GM12891 (cell line): ENCODE measurements at regions not wholly inside any gene's neighbourhood (a gene's known extent, or its start where the extent isn't known, plus 50 kb on each side); places are given as distances from the start of the nearest gene placed in this dataset.
"Not testable (repeated sequence)": the region's sequence is repeated elsewhere in the genome, so short reads cannot be mapped to it uniquely, and the experiment has no call there.

Source experiments
- DNase-seq: peaks from one replicate; pipeline ENCODE4 v3.0.0; 2011; ENCODE audit warnings: low spot score; ENCODE audit not compliant: insufficient read length
- FAIRE-seq: peaks from 2 replicates; lab custom pipeline; 2011; peaks lifted over from hg19 to GRCh38; lab: Jason Lieb, UNC
- PAX5 ChIP-seq: IDR thresholded peaks from 2 replicates; pipeline ENCODE4 v1.6.1; 2011; ENCODE audit warnings: low read length, moderate library complexity, mild to moderate bottlenecking; ENCODE audit not compliant: insufficient read depth, severe bottlenecking
- POLR2A ChIP-seq: IDR thresholded peaks from 2 replicates; pipeline ENCODE4 v1.6.1; 2011; ENCODE audit warnings: low read depth, low read length, control low read depth
- POLR2AphosphoS5 ChIP-seq: IDR thresholded peaks from 2 replicates; pipeline ENCODE4 v1.6.1; 2011; ENCODE audit warnings: low read depth, low read length, control low read depth
- POU2F2 ChIP-seq: IDR thresholded peaks from 2 replicates; pipeline ENCODE4 v1.6.1; 2011; ENCODE audit warnings: low read depth, mild to moderate bottlenecking, control low read depth, low read length, moderate library complexity
- SPI1 ChIP-seq: IDR thresholded peaks from 2 replicates; pipeline ENCODE4 v1.6.1; 2011; ENCODE audit warnings: low read depth, low read length, control low read depth
- TAF1 ChIP-seq: IDR thresholded peaks from 2 replicates; pipeline ENCODE4 v1.6.1; 2011; ENCODE audit warnings: low read depth, low read length, control low read depth

DNA sequence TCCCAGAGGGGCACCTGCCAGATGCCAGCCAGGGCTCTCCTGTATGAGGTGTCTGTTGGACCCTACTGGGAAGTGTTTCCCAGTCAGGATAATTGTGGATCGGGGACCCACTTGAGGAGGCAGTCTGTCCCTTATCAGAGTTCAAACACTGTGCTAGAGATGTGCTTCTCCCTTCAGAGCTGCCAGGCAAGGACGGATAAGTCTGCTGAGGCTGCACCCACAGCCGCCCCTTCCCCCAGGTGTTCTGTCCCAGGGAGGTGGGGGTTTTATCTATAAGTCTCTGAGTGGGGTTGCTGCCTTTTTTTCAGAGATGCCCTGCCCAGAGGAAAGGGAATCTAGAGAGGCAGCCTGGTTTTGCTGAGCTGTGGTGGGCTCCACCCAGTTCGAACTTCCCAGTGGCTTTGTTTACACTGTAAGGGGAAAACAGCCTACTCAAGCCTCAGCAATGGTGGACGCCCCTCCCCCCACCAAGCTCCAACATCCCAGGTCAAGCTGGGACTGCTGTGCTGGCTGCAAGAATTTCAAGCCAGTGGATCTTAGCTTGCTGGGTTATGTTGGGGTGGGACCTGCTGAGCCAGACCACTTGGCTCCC is 324.0 kb upstream of the SETBP1 start:
- no peak for TF ChIP-seq SPI1
- TF ChIP-seq POU2F2 = no peak
- no peak for TF ChIP-seq TAF1
- TF ChIP-seq POLR2AphosphoS5 = no peak
- no peak for TF ChIP-seq POLR2A
- TF ChIP-seq PAX5 = no peak
- no peak for FAIRE-seq

DNA sequence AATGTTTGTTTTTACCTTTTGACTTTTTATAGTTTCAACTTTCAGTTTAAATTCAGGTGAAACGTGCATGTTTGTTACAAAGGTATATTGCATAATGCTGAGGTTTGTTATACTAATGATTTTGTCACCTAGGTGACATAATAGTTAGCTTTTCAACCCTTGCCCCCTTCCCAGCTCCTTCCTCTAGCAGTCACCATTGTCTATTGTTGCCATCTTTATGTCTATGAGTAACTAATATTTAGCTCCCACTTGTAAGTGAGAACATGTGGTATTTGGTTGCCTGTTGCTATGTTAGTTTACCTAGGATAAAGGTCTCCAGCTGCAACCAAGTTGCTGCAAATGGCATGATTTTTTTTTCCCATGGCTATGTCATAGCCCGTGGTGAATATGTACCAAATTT is 322.3 kb upstream of the SETBP1 start:
- DNase-seq = no peak
- no peak for TF ChIP-seq POLR2AphosphoS5
- no peak for TF ChIP-seq TAF1
- no peak for TF ChIP-seq SPI1
- no peak for TF ChIP-seq POLR2A
- no peak for TF ChIP-seq POU2F2
- FAIRE-seq = no peak

More for the DNA sequence above, 324.0 kb upstream of the SETBP1 start:
- DNase-seq = no peak

DNA sequence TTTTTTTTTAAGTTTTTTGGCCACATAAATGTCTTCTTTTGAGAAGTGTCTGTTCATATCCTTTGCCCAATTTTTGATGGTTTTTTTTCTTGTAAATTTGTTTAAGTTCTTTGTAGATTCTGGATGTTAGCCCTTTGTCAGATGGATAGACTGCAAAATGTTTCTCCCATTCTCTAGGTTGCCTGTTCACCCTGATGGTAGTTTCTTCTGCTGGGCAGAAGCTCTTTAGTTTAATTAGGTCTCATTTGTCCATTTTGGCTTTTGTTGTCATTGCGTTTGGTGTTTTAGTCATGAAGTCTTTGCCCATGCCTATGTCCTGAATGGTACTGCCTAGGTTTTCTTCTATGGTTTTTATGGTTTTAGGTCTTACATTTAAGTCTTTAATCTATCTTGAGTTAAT is 320.9 kb upstream of the SETBP1 start:
- not testable (repeated sequence) for FAIRE-seq, DNase-seq

DNA sequence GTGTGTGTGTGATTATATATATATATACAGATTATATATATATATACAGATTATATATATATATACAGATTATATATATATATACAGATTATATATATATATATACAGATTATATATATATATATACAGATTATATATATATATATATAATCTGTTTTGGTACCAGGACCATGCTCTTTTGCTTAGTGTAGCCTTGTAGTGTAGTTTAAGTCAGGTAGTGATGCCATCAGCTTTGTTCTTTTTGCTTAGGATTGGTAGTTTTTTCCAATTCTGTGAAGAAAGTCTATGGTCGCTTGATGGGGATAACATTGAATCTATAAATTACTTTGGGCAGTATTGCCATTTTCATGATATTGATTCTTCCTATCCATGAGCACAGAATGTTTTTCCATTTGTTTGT is 318.5 kb upstream of the SETBP1 start:
- not testable (repeated sequence) for FAIRE-seq, DNase-seq

DNA sequence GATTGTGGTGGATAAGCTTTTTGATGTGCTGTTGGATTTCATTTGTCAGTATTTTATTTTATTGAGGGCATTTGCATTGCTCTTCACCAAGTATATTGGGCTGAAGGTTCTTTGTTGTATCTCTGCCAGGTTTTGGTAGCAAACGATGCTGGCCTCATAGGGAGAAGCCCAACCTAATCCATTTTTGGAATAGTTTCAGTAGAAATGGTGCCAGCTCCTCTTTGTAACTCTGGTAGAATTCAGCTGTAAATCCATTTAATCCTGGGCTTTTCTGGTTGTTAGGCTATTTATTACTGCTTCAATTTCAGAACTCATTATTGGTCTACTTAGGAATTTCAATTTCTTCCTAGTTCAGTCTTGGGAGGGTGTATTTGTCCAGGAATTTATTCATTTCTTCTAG is 309.8 kb upstream of the SETBP1 start:
- DNase-seq (no peak), FAIRE-seq (no peak)
- TF ChIP-seq POU2F2 = no peak
- no peak for TF ChIP-seq POLR2AphosphoS5
- no peak for TF ChIP-seq PAX5
- no peak for TF ChIP-seq POLR2A

DNA sequence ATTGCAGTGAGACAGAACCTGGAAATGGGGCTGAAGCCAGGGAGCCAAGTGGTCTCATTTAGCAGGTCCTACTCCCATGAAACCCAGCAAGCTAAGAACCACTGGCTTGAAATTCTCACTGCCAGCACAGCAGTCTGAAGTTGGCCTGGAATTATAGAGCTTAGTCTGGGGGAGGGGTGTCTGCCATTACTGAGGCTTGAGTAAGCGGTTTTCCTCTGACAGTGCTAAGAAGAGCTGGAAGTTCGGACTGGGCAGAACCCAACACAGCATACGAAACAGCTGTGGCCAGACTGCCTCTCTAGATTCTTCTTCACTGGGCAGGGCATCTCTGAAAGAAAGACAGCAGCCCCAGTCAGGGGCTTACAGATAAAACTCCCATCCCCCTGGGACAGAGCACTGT is 305.7 kb upstream of the SETBP1 start:
- no peak for FAIRE-seq

DNA sequence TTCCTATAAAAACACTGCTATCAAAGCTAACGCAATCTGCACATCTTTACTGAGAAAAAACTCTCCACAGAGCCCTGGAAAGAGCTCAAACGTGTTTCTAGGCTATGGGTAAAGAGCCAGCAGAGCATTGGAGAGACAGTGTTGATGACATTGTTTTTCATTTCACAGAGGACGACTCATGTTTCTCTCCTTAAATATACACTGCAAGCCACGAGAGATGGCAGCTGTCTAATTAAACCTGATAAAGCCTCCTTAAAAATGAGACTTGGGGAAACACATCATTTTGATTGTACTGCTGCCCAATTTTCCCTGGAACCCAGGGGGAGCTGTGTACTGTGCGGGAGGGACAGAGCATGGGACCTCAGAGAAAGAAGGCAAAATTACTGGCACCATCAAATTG is 294.3 kb upstream of the SETBP1 start:
- FAIRE-seq (no peak), DNase-seq (no peak)
- TF ChIP-seq POLR2A (no peak), POU2F2 (no peak), PAX5 (no peak), POLR2AphosphoS5 (no peak), TAF1 (no peak), SPI1 (no peak)

More for the DNA sequence above, 305.7 kb upstream of the SETBP1 start:
- no peak for DNase-seq
- no peak for TF ChIP-seq TAF1
- no peak for TF ChIP-seq SPI1
- TF ChIP-seq POLR2A = no peak
- no peak for TF ChIP-seq POU2F2
- no peak for TF ChIP-seq PAX5
- TF ChIP-seq POLR2AphosphoS5 = no peak

DNA sequence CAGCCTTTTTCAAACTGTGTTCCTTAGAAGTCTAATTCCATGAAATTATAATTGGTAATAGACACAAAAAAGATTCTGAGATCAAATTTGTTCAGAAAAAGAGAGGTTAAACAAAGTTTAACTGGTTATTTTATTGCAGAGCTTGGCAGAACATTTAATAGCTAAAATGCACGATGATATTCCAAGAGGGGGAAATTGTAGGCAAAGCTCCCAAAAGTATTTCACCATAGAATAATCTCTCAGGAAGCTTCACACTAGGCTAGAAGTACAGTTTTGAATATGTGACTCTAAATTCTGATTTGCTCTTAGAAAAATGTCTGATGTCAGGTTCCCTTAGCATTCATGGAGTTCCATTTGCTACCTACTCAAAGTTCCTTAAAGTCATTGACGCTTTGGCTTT is 292.4 kb upstream of the SETBP1 start:
- TF ChIP-seq POLR2AphosphoS5 (no peak), SPI1 (no peak), TAF1 (no peak), POLR2A (no peak), POU2F2 (no peak), PAX5 (no peak)
- DNase-seq = no peak
- FAIRE-seq = no peak

DNA sequence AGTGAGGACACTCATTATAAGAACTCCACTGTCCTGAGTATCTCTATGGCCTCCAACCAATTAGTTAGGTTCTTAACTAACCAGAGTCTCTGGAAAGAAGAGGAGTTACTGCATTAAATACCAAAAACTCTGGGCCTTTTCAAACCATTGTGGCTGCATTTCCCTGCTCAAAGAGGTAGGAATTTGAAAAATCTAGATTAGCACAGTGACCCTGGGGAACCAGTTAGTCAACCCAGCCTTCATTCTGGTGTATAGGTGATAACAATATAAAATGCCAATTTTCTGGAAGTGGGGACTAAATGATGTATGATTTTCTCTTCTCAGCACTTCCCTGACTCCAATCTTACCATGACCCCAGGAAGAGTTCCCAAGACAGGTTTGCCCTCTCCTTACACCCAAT is 287.8 kb upstream of the SETBP1 start:
- FAIRE-seq (no peak), DNase-seq (no peak)
- no peak for TF ChIP-seq TAF1
- TF ChIP-seq POU2F2 = no peak
- TF ChIP-seq POLR2A = no peak
- TF ChIP-seq PAX5 = no peak
- no peak for TF ChIP-seq SPI1
- no peak for TF ChIP-seq POLR2AphosphoS5

DNA sequence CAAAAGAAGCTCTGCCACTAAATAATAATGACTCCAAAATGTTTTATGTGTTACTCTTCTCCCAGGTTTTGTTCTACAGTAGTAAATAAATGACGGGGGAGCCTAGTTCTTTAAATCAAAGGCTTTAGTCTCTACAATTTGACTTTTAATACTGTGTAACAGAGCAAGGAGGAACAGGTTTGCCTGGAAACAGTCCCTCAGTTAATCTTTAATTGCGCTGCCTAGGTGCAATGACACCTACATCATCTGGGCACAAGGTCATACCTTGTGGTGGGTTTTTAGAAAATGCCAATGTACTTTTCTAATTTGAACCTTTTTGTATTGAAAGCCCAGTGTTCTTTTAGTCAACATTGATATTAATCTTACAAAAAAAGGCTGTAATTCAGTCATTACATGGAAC is 287.3 kb upstream of the SETBP1 start:
- FAIRE-seq (no peak), DNase-seq (no peak)

DNA sequence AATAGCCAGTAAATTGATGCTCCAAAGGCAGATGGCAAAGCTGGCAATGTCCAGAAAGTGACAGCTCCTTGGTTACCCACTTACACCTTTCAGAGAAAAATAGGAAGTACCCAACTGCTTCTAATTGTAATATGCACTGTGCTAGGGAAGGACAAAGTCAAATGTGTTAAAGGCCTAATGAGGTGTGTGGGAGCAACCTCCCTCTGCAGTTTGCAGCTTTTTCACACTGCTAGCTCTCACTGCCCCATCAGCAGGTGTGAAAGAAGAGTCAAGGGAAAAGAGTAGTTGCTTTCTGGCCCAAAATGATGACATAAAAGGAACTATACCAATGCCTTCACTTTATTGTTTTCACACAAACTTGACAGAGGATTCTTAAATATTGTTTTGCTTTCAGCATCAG is 284.1 kb upstream of the SETBP1 start:
- TF ChIP-seq POLR2A = no peak
- TF ChIP-seq TAF1 = no peak
- TF ChIP-seq POU2F2 = no peak
- no peak for TF ChIP-seq SPI1
- TF ChIP-seq PAX5 = no peak
- no peak for TF ChIP-seq POLR2AphosphoS5
- no peak for DNase-seq
- no peak for FAIRE-seq

More for the DNA sequence above, 287.3 kb upstream of the SETBP1 start:
- TF ChIP-seq POU2F2 (no peak), POLR2A (no peak), PAX5 (no peak), SPI1 (no peak), TAF1 (no peak), POLR2AphosphoS5 (no peak)
